Esophagus muscularis mucosa (tissue), 4 donors: ENCODE measurements at regions not wholly inside any gene's neighbourhood (a gene's known extent, or its start where the extent isn't known, plus 50 kb on each side); places are given as distances from the start of the nearest gene placed in this dataset.

Source experiments
- EP300 ChIP-seq: sonication (generic); formaldehyde crosslinking; IDR thresholded peaks from one replicate; pipeline ENCODE4 v1.6.1; 2017; ENCODE audit warnings: antibody characterized with exemption
- POLR2A ChIP-seq: fragments of 450-650 bp; IDR thresholded peaks from one replicate; pipeline ENCODE4 v1.6.1; 2017; ENCODE audit warnings: antibody characterized with exemption, moderate library complexity, mild to moderate bottlenecking, low read depth
- TF ChIP-seq, protein P1 (sequence below), 3 experiments: fragments of 200-600 bp in 2 of 3; fragments of 450-650 bp in 1 of 3; sonication (generic) in 2 of 3; IDR thresholded peaks; one replicate each; pipeline ENCODE4 v1.5.1; 2017 to 2019; ENCODE audit warnings: antibody characterized with exemption in 3 of 3, mild to moderate bottlenecking in 2 of 3, moderate library complexity in 1 of 3

DNA sequence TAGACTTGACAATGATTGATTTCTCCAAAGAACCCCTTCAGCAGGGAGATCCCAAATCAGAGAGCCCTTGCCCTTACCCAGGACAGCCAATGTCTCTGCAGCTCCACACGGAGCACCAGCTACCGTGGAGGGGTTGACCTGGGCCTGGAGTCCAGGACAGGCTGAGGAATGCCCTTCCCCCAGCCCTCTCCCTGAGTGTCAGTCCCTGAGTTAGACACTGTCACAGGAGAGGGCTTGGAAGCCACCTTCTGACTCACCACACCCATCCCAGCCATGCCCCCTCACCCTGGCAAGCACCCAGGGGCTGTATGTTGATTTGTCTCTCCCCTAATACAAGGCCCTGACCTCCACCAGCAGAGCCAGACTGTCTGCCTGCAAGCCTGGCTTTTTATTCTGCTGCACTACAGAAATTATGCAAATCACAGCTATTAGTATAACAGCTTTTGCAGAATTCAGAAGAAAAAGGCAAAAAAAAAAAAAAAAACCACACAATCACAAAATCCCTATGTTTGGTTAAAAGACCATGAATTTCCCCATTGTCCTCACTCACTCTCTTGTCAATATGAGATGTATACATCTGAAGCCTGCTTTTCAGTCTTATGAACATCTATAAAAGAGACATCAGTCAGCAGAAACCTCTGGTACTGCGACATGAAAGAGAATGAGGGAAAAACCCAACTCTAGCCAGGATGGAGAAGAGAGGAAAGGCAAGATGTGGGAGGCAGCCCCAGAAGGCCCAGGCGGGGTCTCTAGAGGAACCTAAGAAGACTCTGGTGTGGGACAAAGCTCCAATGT, 240.7 kb downstream of the UQCRFS1 start:
- TF ChIP-seq POLR2A (no peak), EP300 (no peak)
- TF ChIP-seq, protein P1, sequence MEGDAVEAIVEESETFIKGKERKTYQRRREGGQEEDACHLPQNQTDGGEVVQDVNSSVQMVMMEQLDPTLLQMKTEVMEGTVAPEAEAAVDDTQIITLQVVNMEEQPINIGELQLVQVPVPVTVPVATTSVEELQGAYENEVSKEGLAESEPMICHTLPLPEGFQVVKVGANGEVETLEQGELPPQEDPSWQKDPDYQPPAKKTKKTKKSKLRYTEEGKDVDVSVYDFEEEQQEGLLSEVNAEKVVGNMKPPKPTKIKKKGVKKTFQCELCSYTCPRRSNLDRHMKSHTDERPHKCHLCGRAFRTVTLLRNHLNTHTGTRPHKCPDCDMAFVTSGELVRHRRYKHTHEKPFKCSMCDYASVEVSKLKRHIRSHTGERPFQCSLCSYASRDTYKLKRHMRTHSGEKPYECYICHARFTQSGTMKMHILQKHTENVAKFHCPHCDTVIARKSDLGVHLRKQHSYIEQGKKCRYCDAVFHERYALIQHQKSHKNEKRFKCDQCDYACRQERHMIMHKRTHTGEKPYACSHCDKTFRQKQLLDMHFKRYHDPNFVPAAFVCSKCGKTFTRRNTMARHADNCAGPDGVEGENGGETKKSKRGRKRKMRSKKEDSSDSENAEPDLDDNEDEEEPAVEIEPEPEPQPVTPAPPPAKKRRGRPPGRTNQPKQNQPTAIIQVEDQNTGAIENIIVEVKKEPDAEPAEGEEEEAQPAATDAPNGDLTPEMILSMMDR (IDR thresholded peaks at IDR 0.05) = no peak
